Spleen (tissue), 11 donors: ENCODE measurements at regions not wholly inside any gene's neighbourhood (a gene's known extent, or its start where the extent isn't known, plus 50 kb on each side); places are given as distances from the start of the nearest gene placed in this dataset.
A peak's percentile ranks its signal among the peaks of the same experiment; 100 is the strongest.
"Not testable (repeated sequence)": the region's sequence is repeated elsewhere in the genome, so short reads cannot be mapped to it uniquely, and the experiment has no call there.

Source experiments
- DNase-seq: peaks from one replicate; pipeline ENCODE4 v3.0.0-alpha.2; 2020
- H3K27ac ChIP-seq, 8 donors: fragments of 200-600 bp; sonication (generic) in 7 of 8; 1 replicate in 4 of 8; 2 replicates in 4 of 8; pipeline versions ENCODE4 v1.5.0 to v1.8.0; 2016 to 2021; ENCODE audit warnings: inconsistent platforms in 4 of 8, mild to moderate bottlenecking in 4 of 8, moderate library complexity in 1 of 8
- H3K27me3 ChIP-seq, 7 donors: fragments of 200-600 bp; sonication (generic) in 6 of 7; replicated peaks in 1 of 7; 1 replicate in 4 of 7; 2 replicates in 3 of 7; pipeline versions ENCODE4 v1.5.0 to v1.8.0; 2016 to 2021; ENCODE audit warnings: inconsistent platforms in 3 of 7, mild to moderate bottlenecking in 1 of 7
- H3K36me3 ChIP-seq, 6 donors: fragments of 200-600 bp; sonication (generic) in 5 of 6; 1 replicate in 4 of 6; 2 replicates in 2 of 6; pipeline versions ENCODE4 v1.5.0 to v1.8.0; 2016 to 2021; ENCODE audit warnings: inconsistent platforms in 2 of 6
- H3K4me1 ChIP-seq, 6 donors: fragments of 200-600 bp; sonication (generic) in 5 of 6; 1 replicate in 3 of 6; 2 replicates in 3 of 6; pipeline versions ENCODE4 v1.5.0 to v1.8.0; 2016 to 2021; ENCODE audit warnings: inconsistent platforms in 3 of 6
- H3K4me3 ChIP-seq, 8 donors: fragments of 200-600 bp; sonication (generic) in 7 of 8; 1 replicate in 4 of 8; 2 replicates in 4 of 8; pipeline versions ENCODE4 v1.5.0 to v1.8.0; 2016 to 2021; ENCODE audit warnings: inconsistent platforms in 4 of 8, mild to moderate bottlenecking in 4 of 8, moderate library complexity in 2 of 8
- H3K9me3 ChIP-seq, 8 donors: fragments of 200-600 bp; sonication (generic) in 7 of 8; 1 replicate in 4 of 8; 2 replicates in 4 of 8; pipeline versions ENCODE4 v1.5.0 to v1.8.0; 2016 to 2021; ENCODE audit warnings: inconsistent platforms in 4 of 8
- CTCF ChIP-seq, 11 experiments: fragments of 200-600 bp in 7 of 11; fragments of 450-650 bp in 4 of 11; sonication (generic) in 4 of 11; IDR thresholded peaks in 8 of 11; conservative IDR thresholded peaks in 3 of 11; 1 replicate in 7 of 11; 2 replicates in 4 of 11; pipeline versions ENCODE4 v1.4.0 to v1.8.0; 2016 to 2021; ENCODE audit warnings: antibody characterized with exemption in 11 of 11, inconsistent platforms in 4 of 11, mild to moderate bottlenecking in 1 of 11
- POLR2A ChIP-seq, 3 donors: fragments of 450-650 bp; IDR thresholded peaks; one replicate each; pipeline ENCODE4 v1.5.1; 2017; ENCODE audit warnings: antibody characterized with exemption in 3 of 3, mild to moderate bottlenecking in 1 of 3
- POLR2AphosphoS5 ChIP-seq, 3 donors: sonication (generic); formaldehyde crosslinking; IDR thresholded peaks; one replicate each; pipeline ENCODE4 v1.5.1; 2017; ENCODE audit warnings: antibody characterized with exemption in 3 of 3
- WGBS, 5 donors: extraction: QIAGEN DNeasy Blood & Tissue Kit in 3 of 5; methylation state at CpG; one replicate each; pipeline versions ENCODE4 v1.1.5 to v1.1.7; 2013 to 2018; 5-methylcytosine and 5-hydroxymethylcytosine counted together
- intact Hi-C: fragments of 100-400 bp; cut with DNase I; formaldehyde crosslinking; loops from one replicate; pipeline ENCODE4 v1.15.0; 2023; ENCODE audit warnings: low total_unique reads
- donor health status: healthy with polysubstance abuse.
- donor health status: DM: no; HTN: no; CAD: no; lungs with moderate emphysema.
- donor health status: DM: no; HTN: no; CAD: no.
- donor health status: Bipolar disorder and iron deficiency.
- donor health status: healthy.
- donor health status: DM: no; HTN: no; CAD: no.
- donor health status: DM: yes; HTN: yes; CAD: no.

- TF ChIP-seq POLR2A (IDR thresholded peaks at IDR 0.05) (no peak), POLR2AphosphoS5 (IDR thresholded peaks at IDR 0.05) (peak in 2 of 3 donors; percentile 36 to 66)
- H3K4me3 ChIP-seq, result peak overlapping the region; percentile 41 to 75 (median 54)
- DNase-seq, result peak; percentile 98
- H3K4me1 ChIP-seq, result peaks cover 0 to 9% (median 4%) of the 10 kb centered on the region in 6 donors
- 1 to 5% (median 2%) methylated on average over 29 to 56 of the region's 56 CpGs for WGBS, 5 donors
- peak overlapping the region in 6 of 8 donors; percentile 51 to 82 (median 78) for H3K27ac ChIP-seq
- H3K9me3 ChIP-seq, result no peaks in the 10 kb centered on the region
- intact Hi-C loops, result no loop called here
- H3K36me3 ChIP-seq, result no peaks in the 10 kb centered on the region
- H3K27me3 ChIP-seq, result no peaks in the 10 kb centered on the region
These were observed 90.0 kb upstream of the DRD5 start for GRCh38 chr4:9691238-9692065.

- 69 to 82% (median 75%) methylated on average over 5 of the region's 5 CpGs for WGBS, 5 donors
- intact Hi-C loops, H3K27ac ChIP-seq, H3K27me3 ChIP-seq, H3K4me1 ChIP-seq, H3K36me3 ChIP-seq, DNase-seq, H3K9me3 ChIP-seq, H3K4me3 ChIP-seq: not testable (repeated sequence)
These were observed 88.5 kb upstream of the DRD5 start for GRCh38 chr4:9692791-9693491.

- H3K9me3 ChIP-seq, H3K4me1 ChIP-seq, intact Hi-C loops, H3K36me3 ChIP-seq, H3K27ac ChIP-seq, H3K27me3 ChIP-seq, H3K4me3 ChIP-seq: not testable (repeated sequence)
- DNase-seq, result peak; percentile 56
- WGBS, 5 donors, result 67 to 84% (median 78%) methylated on average over 6 to 7 of the region's 7 CpGs
These were observed 87.0 kb upstream of the DRD5 start for GRCh38 chr4:9694403-9694802.

GRCh38 chr4:9695994-9696393 lies 85.4 kb upstream of the DRD5 start:
- intact Hi-C loops, H3K27me3 ChIP-seq, H3K4me3 ChIP-seq, H3K27ac ChIP-seq, H3K36me3 ChIP-seq, H3K9me3 ChIP-seq, H3K4me1 ChIP-seq: not testable (repeated sequence)
- TF ChIP-seq CTCF (IDR thresholded peaks at IDR 0.05 in 8 of 11, conservative IDR thresholded peaks at IDR 0.05 in 3 of 11), result peak in 6 of 11 experiments; percentile 40 to 51 (median 42)
- DNase-seq, result peak; percentile 80
- WGBS, 5 donors, result 37 to 61% (median 54%) methylated on average over 3 to 4 of the region's 4 CpGs

- H3K4me3 ChIP-seq, H3K27me3 ChIP-seq, H3K4me1 ChIP-seq, H3K27ac ChIP-seq, intact Hi-C loops, H3K9me3 ChIP-seq, H3K36me3 ChIP-seq: not testable (repeated sequence)
- 77 to 93% (median 85%) methylated on average over 5 of the region's 5 CpGs for WGBS, 5 donors
- peak; percentile 32 for DNase-seq
These were observed 84.9 kb upstream of the DRD5 start for GRCh38 chr4:9696561-9696960.

GRCh38 chr4:9702019-9702418 lies 79.4 kb upstream of the DRD5 start:
- H3K4me3 ChIP-seq, H3K36me3 ChIP-seq, H3K27me3 ChIP-seq, H3K27ac ChIP-seq, H3K4me1 ChIP-seq, intact Hi-C loops, H3K9me3 ChIP-seq, DNase-seq: not testable (repeated sequence)
- WGBS, 5 donors, result 62 to 74% (median 65%) methylated on average over 5 to 6 of the region's 6 CpGs

GRCh38 chr4:9702696-9703095 lies 78.7 kb upstream of the DRD5 start:
- intact Hi-C loops, H3K36me3 ChIP-seq, H3K4me3 ChIP-seq, H3K9me3 ChIP-seq, H3K27ac ChIP-seq, DNase-seq, H3K27me3 ChIP-seq: not testable (repeated sequence)
- WGBS, 5 donors, result 89 to 98% (median 96%) methylated on average over 9 of the region's 9 CpGs
- peaks cover 0 to 10% (median 3%) of the 10 kb centered on the region in 6 donors for H3K4me1 ChIP-seq
